HG02870 (cell line): ENCODE measurements at regions not wholly inside any gene's neighbourhood (a gene's known extent, or its start where the extent isn't known, plus 50 kb on each side); places are given as distances from the start of the nearest gene placed in this dataset.
"Not testable (repeated sequence)": the region's sequence is repeated elsewhere in the genome, so short reads cannot be mapped to it uniquely, and the experiment has no call there.

Experiments used
- ATAC-seq: cut with Tn5 transposase; IDR thresholded peaks from one replicate; pipeline ENCODE4 v1.9.1; 2021; ENCODE audit warnings: mild to moderate bottlenecking, moderate library complexity; ENCODE audit not compliant: unreplicated experiment

DNA sequence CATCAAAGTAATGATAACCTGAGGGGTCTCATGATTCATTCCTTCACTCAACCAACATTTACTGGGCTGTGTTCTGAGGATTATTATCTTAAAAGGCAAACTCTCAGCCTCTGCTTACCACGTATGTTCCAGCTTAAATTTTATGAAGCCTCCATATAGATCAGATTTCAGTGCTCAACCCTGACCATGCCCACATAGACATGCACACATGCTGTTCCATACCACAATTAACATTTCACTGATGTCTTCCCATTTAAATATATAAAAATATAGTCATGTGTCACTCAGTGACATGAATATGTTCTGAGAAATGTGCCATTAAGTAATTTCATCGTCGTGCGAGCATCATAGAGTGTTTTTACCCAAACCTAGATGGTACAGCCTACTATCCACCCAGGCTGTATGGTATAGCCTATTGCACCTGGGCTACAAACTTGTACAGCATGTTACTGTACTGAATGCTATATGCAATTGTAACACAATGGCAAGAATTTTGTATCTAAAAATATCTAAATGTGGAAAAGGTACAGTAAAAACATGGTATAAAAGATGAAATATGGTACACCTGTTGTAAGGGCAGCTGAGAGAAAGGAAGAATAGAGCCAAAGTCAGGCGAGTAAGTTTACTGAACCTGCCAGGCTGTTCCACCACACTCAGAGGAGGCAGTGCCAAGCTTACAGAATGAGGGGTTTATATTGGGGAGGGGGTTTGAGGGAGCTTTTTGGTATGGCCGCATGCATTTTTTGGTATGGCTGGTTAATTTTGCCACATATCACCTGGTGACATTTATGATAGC, 134.7 kb upstream of the ETV3 start:
- no peak for ATAC-seq

DNA sequence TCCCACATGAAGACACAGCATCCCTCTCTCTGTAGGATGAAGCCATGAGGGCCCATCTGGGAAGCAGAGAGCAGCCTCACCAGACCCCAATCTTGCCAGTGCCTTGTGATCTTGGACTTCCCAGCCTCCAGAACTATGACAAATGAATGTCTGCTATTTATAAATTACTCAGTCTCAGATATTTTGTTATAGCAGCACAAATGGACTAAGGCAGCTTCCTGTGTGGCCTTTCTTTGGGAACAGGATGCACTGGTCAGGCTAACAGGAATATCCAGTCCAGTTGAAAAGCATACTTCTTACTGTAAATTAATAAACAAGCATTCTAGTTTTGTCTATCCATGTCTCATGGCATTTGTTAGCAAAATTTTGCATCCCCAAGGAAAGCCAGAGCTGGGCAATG, 134.1 kb upstream of the ETV3 start:
- ATAC-seq: no peak

DNA sequence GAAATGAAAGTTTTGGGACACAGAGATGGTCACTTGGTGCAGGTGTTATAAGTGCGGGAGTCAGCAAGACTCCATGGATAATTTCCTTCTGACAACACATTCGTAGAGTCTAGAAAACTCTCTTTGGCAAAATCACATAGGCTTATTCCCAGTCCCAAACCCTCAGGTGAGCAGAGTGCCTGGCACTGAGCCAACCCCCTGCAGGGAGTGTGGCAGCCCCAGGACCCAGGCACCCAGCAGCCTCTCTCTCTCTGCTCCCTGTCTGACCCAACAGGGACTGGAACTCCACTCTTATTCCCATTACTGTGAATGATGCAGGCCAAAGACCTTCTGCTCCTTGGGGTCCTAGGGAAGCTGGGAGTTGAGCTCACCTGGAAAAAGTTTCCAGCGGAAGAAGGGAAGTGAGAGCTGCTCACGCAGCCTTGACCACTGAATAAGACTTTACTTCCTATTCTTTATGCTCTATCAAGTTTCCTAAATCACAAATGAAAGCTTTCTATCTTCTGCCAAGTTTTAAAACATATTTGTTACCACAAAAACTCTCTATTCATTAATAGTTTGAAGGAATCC, 132.6 kb upstream of the ETV3 start:
- ATAC-seq: no peak

DNA sequence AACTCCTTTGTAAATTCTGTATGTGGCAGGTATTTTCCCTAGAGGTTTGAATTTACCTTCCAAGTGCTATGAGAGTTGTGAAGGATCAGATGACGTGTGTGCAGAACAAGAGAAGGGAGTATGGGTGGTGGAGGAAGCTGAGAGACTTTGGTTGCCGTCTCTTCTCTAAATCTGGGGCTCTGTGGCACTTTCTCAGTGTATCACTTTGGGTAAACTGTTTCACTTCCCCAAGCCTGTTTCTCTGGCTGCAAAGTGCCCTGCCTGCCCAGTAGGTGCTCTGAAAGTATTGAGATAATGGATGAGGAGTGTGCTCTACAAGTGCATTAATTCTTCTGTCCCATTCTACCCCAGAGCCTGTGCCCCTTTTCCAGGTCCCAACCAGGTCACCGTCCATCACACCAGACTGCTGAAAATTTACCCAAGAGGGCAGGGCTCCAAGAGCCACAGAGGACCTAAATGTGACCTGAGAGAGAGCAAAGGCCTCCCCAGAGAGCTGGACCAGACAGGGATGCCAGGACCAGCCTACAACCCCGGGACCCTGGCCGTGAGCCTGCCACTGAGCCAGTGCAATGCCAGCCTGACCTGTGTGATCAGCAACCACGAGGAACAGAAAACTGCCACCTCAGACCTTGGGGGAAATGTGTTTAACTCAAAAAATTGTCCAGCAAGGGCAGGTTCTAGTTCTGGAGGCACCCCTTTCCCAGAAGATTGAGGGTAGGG, 131.6 kb upstream of the ETV3 start:
- ATAC-seq: no peak

DNA sequence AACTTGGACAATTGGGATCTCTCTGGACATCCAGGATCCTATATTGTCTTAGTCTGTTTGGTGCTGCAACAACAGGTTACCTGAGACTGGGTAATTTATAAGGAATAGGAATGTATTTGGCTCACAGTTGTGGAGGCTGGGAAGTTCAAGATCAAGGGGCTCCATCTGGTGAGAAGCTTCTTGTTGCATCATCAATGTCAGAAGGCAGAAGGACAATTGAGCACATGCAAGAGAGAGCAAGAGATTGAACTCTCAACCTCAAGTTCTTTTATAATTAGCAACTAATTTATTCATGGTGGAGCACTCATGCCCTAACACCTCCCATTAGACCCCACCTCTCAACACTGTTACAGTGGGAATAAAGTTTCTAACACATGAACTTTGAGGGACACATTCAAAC, 124.7 kb upstream of the ETV3 start:
- no peak for ATAC-seq

DNA sequence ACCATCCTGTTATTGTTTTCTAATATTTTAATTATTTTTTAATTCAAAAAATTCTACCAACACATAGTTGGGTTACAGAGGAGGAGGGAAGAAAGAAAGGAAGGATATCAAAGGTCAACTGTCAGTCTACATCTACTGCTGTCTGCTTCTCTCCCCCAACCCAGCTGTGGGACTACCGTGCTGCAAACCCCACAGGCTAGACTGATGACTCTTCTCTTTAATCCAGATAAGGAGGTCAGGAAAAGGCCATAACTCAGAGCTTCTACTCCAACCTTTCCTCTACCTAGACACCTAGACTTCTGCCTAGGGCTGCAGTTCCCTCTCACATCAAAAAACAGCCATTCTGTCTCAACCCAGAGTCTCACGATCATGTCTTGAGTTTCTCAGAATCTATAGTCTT, 124.2 kb upstream of the ETV3 start:
- no peak for ATAC-seq

DNA sequence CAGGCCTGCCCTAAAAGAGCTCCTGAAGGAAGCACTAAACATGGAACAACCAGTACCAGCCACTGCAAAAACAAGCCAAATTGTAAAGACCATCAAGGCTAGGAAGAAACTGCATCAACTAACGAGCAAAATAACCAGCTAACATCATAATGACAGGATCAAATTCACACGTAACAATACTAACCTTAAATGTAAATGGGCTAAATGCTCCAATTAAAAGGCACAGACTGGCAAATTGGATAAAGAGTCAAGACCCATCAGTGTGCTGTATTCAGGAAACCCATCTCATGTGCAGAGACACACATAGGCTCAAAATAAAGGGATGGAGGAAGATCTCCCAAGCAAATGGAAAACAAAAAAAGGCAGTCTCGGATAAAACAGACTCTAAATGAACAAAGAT, 117.7 kb upstream of the ETV3 start:
- ATAC-seq: not testable (repeated sequence)

DNA sequence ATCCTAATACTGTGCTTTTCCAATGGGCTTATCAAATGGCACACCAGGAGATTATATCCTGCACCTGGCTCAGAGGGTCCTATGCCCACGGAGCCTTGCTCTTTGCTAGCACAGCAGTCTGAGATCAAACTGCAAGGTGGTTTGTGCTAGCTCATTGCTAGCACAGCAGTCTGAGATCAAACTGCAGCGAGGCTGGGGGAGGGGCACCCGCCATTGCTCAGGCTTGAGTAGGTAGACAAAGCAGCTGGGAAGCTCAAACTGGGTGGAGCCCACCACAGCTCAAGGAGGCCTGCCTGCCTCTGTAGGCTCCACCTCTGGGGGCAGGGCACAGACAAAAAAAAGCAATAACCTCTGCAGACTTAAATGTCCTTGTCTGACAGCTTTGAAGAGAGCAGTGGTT, 116.0 kb upstream of the ETV3 start:
- ATAC-seq: not testable (repeated sequence)

DNA sequence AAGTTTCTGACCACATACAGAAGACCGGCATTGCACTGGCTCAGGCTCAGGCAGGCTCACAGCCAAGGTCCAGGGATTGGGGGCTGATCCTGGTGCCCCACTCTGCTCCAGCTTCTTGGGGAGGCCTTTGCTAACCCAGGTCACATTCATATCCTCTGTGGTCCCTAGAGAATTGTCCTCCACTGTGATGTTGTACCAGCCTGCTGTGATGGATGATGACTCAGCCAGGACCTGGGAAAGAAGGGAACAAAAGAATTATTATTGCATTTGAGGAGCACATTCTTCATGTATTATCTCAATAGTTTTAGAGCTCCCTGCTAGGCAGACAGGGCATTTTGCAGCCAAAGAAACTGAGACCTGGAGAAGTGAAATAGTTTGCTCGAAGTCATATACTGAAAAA, 114.3 kb upstream of the ETV3 start:
- ATAC-seq: no peak

DNA sequence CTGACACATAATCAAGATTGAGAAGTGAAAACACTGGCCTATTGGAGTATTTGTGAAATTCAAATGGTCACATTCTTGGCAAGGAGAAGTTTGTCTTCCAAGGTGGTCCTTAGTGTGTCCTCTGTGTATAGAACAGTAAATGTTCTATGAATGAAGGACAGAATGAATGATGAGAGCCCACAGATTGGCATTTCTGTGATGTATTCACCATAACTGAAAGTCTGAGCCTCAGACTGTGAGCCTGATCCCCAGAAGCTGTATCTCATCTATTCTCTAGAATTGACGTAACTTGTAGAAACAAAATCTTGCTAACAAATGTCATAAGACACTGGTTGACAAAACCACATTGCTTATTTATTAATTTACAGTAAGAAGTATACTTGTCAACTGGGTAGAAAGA, 111.5 kb upstream of the ETV3 start:
- ATAC-seq: no peak

DNA sequence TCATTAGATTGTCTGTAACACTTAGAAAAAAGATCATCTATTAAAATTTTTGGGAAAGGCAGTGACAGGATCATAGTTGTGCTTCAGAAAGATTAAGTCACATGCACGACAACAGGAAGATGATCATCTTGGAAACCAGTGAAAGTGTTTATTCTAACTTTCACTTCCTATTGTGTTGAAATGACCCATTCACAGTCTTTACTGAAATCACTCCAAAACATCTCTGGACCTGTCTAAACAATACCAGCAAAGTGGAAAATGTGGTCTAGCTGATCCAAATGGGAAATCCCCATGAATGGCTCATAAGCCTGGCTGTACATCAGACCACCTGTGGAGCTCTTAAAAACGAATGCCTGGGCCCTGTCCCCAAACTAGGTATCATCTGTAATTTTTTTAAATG, 111.1 kb upstream of the ETV3 start:
- ATAC-seq: peak; percentile 77

DNA sequence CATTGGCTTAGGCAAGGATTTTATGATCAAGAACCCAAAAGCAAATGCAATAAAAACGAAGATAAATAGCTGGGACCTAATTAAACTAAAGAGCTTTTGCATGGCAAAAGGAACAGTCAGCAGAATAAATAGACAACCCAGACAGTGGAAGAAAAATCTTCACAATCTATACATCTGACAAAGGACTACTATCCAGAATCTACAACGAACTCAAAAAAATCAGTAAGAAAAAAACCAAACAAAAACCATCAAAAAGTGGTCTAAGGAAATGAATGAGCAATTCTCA, 109.5 kb upstream of the ETV3 start:
- ATAC-seq: not testable (repeated sequence)

DNA sequence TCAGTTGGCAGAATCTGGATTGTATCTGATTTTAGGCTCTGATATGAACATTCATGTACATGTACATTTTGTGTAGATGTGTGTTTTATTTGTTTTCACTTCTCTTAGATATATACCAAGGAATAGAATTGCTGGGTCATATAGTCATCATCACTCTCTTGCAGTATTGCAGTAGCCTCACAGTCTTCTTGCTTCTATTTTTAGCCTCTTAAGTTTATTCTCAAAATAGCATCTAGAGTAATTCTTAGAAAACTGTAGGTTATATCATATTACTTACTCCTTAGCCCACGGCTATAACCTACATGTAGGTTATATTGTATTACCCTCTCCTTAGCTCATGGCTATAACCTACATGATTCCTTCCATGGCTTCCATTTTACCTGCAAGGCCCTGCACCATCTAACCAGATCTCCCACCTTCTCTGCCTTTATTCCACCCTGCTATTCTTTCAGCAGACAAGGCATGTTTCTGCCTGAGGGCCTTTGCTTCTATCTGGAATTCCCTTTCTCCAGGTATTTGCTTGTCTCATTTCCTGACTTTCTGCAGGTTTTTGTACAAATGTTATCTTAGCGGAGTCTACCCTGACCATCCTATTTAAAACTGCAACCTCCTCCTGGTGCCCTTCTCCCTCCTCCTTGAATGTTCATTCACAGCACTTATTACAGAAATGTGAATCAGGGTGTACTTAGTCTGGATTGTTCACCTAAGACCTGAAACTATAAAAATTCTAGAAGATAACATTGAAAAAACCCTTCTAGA, 109.0 kb upstream of the ETV3 start:
- ATAC-seq: no peak

DNA sequence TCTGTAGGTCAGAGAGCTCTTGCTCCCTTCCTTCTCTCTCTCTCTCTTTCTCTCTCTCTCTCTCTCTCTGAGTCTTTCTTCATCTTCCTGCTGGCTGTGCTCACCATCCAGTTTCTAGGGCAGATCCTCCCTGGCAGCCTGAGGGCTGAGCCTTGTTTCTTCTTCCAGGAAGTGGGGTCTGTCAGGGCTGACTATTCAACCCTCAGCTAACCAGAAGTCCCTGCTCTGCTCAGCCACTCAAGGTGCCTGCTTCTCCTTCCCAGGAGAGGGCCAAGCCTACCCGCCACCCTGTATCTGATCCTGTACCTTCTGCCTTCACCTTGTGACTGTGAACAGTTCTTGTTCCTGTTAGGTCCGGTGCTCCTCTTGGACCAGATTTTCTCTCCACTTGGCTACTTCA, 107.6 kb upstream of the ETV3 start:
- ATAC-seq: no peak

DNA sequence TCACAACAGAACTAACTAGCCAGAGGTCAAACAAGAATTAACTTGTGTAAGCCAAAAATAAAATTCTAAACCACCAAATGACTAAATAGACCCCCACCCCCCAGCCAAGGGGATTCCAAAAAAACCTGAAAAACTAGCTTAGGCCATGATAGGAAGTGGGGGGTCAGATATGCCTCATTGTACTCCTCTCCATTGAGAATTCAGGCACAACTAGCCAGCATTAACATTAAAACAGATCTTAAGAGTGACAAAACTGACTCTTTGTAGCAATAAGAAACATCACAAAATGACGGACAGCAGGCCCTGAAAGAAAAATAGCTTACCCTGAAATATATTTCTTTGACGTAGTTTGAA, 103.0 kb upstream of the ETV3 start:
- no peak for ATAC-seq

DNA sequence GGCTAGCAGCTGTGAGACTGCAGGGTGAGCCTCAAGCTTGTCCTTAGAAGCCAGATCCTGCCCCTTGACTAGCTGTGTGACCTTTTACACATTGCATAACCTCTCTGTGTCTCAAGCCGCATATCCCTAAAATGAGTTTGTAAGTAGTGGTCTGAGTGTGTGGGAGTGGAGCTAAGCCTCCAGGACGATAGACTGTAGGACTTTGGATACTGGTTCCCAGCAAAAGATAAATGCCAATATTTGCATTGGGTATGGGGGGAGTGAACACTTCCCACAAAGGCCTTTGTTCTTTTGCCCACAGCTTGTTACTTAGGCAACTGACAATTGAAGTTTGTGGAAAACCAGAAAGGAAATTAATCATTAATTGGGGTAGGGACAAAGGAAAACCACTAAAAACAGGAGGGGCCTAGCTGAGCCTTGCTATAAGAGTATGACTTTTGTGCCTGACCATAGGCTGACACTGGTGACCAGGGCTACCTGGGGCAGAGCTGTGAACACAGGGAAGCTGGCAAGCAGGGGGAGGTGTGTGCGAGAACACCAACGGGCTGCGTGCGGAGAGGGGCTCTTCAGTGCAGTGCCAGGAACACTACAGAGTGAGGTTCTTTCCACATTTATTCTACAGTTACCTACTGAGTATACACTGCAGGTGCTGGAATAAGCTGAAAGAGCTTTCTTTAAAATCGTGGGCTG, 102.4 kb upstream of the ETV3 start:
- ATAC-seq: no peak

DNA sequence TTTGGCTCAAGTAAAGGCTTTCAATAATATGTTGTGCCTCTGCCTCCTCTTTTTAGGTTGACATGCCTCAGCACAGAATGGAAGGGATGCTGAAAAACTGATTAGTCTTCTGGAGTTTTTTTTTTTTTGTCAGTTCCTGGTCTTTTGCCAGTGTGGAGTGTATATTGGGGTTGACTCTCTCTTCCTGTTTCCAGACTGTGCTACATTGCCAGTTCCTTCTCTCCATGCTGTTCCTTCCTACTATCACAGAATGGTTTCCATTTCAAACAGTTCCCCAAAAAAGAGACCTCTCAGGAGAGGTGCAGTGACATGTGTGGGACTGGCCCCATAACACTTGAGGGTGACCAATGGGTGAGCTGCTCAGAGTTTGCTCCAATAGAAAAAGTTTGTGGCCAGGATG, 101.7 kb upstream of the ETV3 start:
- no peak for ATAC-seq

DNA sequence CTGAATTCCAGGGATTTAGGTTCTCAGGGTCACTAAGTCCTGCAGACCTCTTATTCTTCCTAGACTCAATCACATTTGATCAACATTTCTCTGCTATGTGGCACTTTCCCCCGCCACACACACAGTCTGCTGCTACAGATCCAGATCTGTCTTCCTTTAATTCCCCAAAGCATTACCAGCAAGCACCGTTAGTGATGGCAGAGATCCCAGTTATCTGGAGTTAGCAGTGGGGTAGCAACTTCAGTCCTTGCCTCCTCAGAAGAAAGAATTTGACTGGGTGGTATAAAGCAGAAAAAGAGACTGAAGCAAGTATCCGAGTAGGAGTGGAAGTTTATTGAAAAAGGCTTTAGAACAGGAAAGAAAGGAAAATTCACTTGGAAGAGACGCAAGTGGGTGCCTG, 100.4 kb upstream of the ETV3 start:
- no peak for ATAC-seq

DNA sequence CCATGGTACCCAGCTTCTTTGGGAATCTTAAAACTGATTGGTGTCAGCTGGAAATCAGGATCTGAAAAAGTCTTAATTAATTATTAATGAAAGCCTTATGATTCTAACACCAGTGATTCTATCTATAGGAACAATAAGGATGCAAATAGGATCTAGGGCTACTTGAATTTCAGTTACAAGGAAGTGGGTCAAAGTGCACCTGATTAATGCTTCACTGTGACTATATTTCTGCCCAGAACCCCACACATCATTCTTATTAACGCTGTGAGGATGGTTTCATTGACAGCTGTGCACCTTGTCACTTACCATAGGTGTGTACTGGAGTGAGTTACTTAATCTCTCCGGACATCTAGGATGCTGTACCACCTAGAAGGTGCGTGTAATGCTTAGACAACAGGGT, 99.8 kb upstream of the ETV3 start:
- ATAC-seq: no peak

DNA sequence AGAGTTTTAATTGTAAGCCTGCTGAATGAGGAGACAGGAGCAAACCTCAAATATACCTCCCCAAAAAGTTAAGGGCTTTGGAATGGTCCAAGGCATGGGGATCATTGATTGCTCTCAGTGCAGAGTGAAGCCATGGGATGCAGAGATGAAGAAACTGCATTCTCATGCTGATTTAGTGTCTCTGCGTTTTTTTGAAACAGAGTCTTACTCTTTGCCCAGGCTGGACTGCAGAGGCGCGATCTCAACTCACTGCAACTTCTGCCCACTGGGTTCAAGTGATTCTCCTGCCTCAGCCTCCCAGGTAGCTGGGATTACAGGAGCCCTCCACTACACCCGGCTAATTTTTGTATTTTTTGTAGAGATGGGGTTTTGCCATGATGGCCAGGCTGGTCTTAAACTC, 99.3 kb upstream of the ETV3 start:
- ATAC-seq: no peak

DNA sequence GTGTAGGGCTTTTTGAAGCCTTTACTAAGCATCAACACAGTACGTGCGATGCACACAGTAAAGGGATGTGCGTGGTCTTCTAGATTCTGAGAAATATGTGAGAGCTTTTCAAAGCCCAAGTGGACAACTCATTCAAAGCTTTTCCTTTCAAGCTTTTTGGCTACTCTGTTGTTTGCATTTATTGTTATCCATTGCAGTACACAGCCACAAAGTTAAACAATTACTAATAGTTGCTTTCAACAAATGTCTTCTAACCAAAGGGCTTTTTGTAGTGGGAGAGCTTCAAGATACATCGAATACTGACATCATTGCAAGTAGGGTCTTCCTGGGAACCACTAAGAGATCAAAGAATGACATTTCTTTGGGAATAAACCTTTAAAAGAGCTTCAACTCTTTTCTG, 97.9 kb upstream of the ETV3 start:
- ATAC-seq: no peak
